ENCODE measurements at regions not wholly inside any gene's neighbourhood (a gene's known extent, or its start where the extent isn't known, plus 50 kb on each side); places are given as distances from the start of the nearest gene placed in this dataset.

GRCh38 chr4:141416219-141416618, 195.5 kb downstream of the ZNF330 start:
- Histone ChIP-seq H3K36me3 (ENCODE audit: control insufficient read depth in 3 of 3, insufficient read depth in 3 of 3, low read length in 3 of 3) (no peaks in the 10 kb centered on the region), H3K4me3 (ENCODE audit: low read length in 3 of 3) (no peak overlapping the region), H3K27ac (ENCODE audit: low read depth, low read length) (no peak overlapping the region), H3K9me3 (ENCODE audit: control insufficient read depth in 3 of 3, low read length in 3 of 3) (no peaks in the 10 kb centered on the region), H3K27me3 (ENCODE audit: control insufficient read depth in 3 of 3, insufficient read depth in 3 of 3, low read length in 3 of 3) (no peaks in the 10 kb centered on the region), H3K4me1 (ENCODE audit: control insufficient read depth in 3 of 3, insufficient read depth in 3 of 3, low read length in 3 of 3) (peaks cover 0 to 3% (median 0%) of the 10 kb centered on the region in 3 donors), H3K9ac (ENCODE audit: low read depth in 1 of 3, low read length in 3 of 3) (no peak overlapping the region)

DNA sequence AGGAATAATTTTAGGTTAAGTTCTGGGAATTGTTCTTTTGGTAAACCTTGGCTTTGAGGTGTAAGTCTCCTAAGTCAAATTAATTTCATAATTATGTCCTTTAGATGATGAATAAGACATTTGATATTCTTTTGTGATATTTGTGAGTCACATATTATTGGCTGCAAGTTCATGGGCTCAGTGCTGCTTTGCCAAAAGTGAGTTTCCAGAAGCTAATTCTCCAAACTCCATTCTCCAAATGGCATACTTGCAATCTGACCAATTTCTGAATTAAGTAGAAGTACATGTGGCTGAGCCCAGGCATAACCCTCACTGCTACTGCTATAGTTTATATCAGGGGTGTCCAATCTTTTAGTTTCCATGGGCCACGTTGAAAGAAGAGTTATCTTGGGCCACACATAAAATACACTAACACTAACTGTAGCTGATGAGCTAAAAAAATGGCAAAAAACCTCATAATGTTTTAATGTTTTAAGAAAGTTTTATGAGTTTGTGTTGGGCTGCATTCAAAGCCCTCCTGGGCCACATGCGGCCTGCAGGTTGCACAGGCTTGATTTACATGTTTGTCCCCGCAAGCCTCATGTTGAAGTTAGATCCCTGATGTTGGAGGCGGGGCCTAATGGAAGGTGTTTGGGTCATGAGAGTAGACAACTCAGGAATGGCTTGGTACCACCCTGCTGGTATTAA, 196.1 kb downstream of the ZNF330 start:
- H3K27me3 ChIP-seq (ENCODE audit: control insufficient read depth in 3 of 3, insufficient read depth in 3 of 3, low read length in 3 of 3) = no peaks in the 10 kb centered on the region
- no peak overlapping the region for H3K4me3 ChIP-seq (ENCODE audit: low read length in 3 of 3)
- H3K9me3 ChIP-seq (ENCODE audit: control insufficient read depth in 3 of 3, low read length in 3 of 3) = no peaks in the 10 kb centered on the region
- H3K9ac ChIP-seq (ENCODE audit: low read depth in 1 of 3, low read length in 3 of 3) = no peak overlapping the region
- peaks cover 0 to 3% (median 0%) of the 10 kb centered on the region in 3 donors for H3K4me1 ChIP-seq (ENCODE audit: control insufficient read depth in 3 of 3, insufficient read depth in 3 of 3, low read length in 3 of 3)
- no peak overlapping the region for H3K27ac ChIP-seq (ENCODE audit: low read depth, low read length)
- no peaks in the 10 kb centered on the region for H3K36me3 ChIP-seq (ENCODE audit: control insufficient read depth in 3 of 3, insufficient read depth in 3 of 3, low read length in 3 of 3)

GRCh38 chr4:141417387-141417786, 196.7 kb downstream of the ZNF330 start:
- peaks cover 0 to 3% (median 0%) of the 10 kb centered on the region in 3 donors for H3K4me1 ChIP-seq (ENCODE audit: control insufficient read depth in 3 of 3, insufficient read depth in 3 of 3, low read length in 3 of 3)
- no peaks in the 10 kb centered on the region for H3K9me3 ChIP-seq (ENCODE audit: control insufficient read depth in 3 of 3, low read length in 3 of 3)
- H3K27me3 ChIP-seq (ENCODE audit: control insufficient read depth in 3 of 3, insufficient read depth in 3 of 3, low read length in 3 of 3) = no peaks in the 10 kb centered on the region
- no peaks in the 10 kb centered on the region for H3K36me3 ChIP-seq (ENCODE audit: control insufficient read depth in 3 of 3, insufficient read depth in 3 of 3, low read length in 3 of 3)
- no peak overlapping the region for H3K9ac ChIP-seq (ENCODE audit: low read depth in 1 of 3, low read length in 3 of 3)
- no peak overlapping the region for H3K27ac ChIP-seq (ENCODE audit: low read depth, low read length)
- no peak overlapping the region for H3K4me3 ChIP-seq (ENCODE audit: low read length in 3 of 3)

DNA sequence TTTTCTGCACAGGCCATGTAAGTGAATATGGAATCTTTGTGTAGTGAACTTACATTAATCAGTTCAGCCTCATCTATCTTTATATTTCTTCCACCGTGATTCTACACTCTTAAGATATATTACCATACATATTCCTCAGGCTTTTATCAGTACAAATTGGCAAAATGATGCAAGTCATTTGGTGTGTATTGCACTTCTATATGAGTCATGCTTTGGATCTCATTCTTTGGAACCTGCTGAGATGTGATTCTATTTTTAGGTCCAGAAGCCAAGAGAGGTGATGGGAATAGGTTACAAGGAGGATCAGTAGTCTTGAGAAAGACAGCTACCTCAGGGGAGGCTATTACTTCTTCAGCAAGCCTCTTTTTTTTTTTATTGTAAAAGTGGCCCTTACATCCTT, 204.4 kb downstream of the ZNF330 start:
- no peaks in the 10 kb centered on the region for H3K27me3 ChIP-seq (ENCODE audit: control insufficient read depth in 3 of 3, insufficient read depth in 3 of 3, low read length in 3 of 3)
- no peaks in the 10 kb centered on the region for H3K36me3 ChIP-seq (ENCODE audit: control insufficient read depth in 3 of 3, insufficient read depth in 3 of 3, low read length in 3 of 3)
- H3K27ac ChIP-seq (ENCODE audit: low read depth, low read length) = peak overlapping the region; percentile 63
- no peak overlapping the region for H3K4me3 ChIP-seq (ENCODE audit: low read length in 3 of 3)
- H3K9ac ChIP-seq (ENCODE audit: low read depth in 1 of 3, low read length in 3 of 3) = no peak overlapping the region
- H3K4me1 ChIP-seq (ENCODE audit: control insufficient read depth in 3 of 3, insufficient read depth in 3 of 3, low read length in 3 of 3) = peaks cover 0 to 15% (median 5%) of the 10 kb centered on the region in 3 donors
- peaks cover 0 to 3% (median 0%) of the 10 kb centered on the region in 3 donors for H3K9me3 ChIP-seq (ENCODE audit: control insufficient read depth in 3 of 3, low read length in 3 of 3)

DNA sequence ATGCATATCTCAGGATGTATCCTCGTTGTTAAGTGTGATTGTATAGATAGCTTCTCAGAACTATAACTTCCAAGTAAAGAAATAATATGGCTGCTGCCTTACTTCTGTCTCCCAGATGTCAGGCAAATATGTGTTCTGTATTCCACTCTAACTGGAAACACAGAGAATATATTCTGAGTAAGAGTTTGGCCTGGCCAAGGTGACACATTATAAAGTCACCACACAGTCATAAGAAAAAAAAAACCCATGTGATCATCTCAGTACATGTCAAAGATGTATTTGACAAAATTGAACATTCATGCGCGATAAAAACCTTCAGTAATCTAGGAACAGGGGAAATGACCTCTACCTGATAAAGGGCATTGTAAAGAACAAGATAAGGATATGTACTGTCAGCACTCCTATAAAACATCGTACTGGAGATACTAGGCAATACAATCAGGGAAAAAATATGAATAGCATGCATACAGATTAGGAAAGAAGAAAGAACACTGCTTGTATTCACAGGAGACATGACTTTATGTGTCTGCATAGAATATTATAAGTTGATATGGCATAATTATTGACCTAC, 207.1 kb downstream of the ZNF330 start:
- Histone ChIP-seq H3K4me3 (ENCODE audit: low read length in 3 of 3) (no peak overlapping the region), H3K9me3 (ENCODE audit: control insufficient read depth in 3 of 3, low read length in 3 of 3) (peaks cover 0 to 2% (median 0%) of the 10 kb centered on the region in 3 donors), H3K27ac (ENCODE audit: low read depth, low read length) (no peak overlapping the region), H3K9ac (ENCODE audit: low read depth in 1 of 3, low read length in 3 of 3) (no peak overlapping the region), H3K27me3 (ENCODE audit: control insufficient read depth in 3 of 3, insufficient read depth in 3 of 3, low read length in 3 of 3) (no peaks in the 10 kb centered on the region), H3K36me3 (ENCODE audit: control insufficient read depth in 3 of 3, insufficient read depth in 3 of 3, low read length in 3 of 3) (no peaks in the 10 kb centered on the region), H3K4me1 (ENCODE audit: control insufficient read depth in 3 of 3, insufficient read depth in 3 of 3, low read length in 3 of 3) (peaks cover 0 to 15% (median 5%) of the 10 kb centered on the region in 3 donors)

- Histone ChIP-seq H3K9me3 (ENCODE audit: control insufficient read depth in 3 of 3, low read length in 3 of 3) (no peaks in the 10 kb centered on the region), H3K27ac (ENCODE audit: low read depth, low read length) (no peak overlapping the region), H3K4me3 (ENCODE audit: low read length in 3 of 3) (no peak overlapping the region), H3K4me1 (ENCODE audit: control insufficient read depth in 3 of 3, insufficient read depth in 3 of 3, low read length in 3 of 3) (peaks cover 0 to 9% (median 2%) of the 10 kb centered on the region in 3 donors), H3K27me3 (ENCODE audit: control insufficient read depth in 3 of 3, insufficient read depth in 3 of 3, low read length in 3 of 3) (no peaks in the 10 kb centered on the region), H3K9ac (ENCODE audit: low read depth in 1 of 3, low read length in 3 of 3) (no peak overlapping the region), H3K36me3 (ENCODE audit: control insufficient read depth in 3 of 3, insufficient read depth in 3 of 3, low read length in 3 of 3) (no peaks in the 10 kb centered on the region)
Measured at GRCh38 chr4:141429933-141430332, 206.4 kb upstream of the IL15 start.

GRCh38 chr4:141430686-141431085, 205.7 kb upstream of the IL15 start:
- no peak overlapping the region for H3K4me3 ChIP-seq (ENCODE audit: low read length in 3 of 3)
- H3K27ac ChIP-seq (ENCODE audit: low read depth, low read length) = no peak overlapping the region
- H3K9ac ChIP-seq (ENCODE audit: low read depth in 1 of 3, low read length in 3 of 3) = no peak overlapping the region
- H3K27me3 ChIP-seq (ENCODE audit: control insufficient read depth in 3 of 3, insufficient read depth in 3 of 3, low read length in 3 of 3) = no peaks in the 10 kb centered on the region
- peaks cover 0 to 4% (median 0%) of the 10 kb centered on the region in 3 donors for H3K4me1 ChIP-seq (ENCODE audit: control insufficient read depth in 3 of 3, insufficient read depth in 3 of 3, low read length in 3 of 3)
- H3K9me3 ChIP-seq (ENCODE audit: control insufficient read depth in 3 of 3, low read length in 3 of 3) = no peaks in the 10 kb centered on the region
- no peaks in the 10 kb centered on the region for H3K36me3 ChIP-seq (ENCODE audit: control insufficient read depth in 3 of 3, insufficient read depth in 3 of 3, low read length in 3 of 3)

DNA sequence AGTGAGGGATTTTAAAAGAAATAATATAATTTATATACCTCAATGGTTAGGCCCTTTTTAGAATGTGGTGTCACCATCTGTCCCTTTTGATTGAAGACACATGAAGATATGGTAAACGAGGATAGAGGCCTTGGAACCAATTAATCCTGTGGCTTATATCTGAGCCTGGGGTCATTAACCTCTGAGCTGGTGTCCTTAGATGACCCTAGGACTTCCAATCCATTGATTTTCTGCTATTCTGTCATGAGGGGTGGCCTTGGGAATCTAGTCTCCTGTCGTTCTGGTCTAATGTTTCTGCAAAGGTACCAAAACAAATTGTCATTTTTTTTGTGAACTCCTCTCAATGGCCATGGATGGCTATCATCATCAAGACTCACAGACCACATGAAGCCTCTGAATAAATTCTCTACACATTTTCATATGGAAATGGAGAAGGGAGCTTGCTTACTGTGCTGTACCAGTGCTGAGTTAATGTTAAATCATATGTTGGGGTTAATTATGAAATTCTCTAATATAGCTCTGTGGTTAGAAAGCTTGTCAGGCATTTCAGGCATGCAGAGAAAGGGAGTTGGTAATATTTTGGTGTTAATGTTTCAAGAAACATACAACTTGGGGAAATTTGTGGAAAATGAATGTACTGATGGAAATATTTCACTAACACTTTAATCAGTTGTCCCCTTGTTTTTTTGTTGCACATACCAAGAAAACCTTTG, 204.2 kb upstream of the IL15 start:
- Histone ChIP-seq H3K9me3 (ENCODE audit: control insufficient read depth in 3 of 3, low read length in 3 of 3) (no peaks in the 10 kb centered on the region), H3K36me3 (ENCODE audit: control insufficient read depth in 3 of 3, insufficient read depth in 3 of 3, low read length in 3 of 3) (no peaks in the 10 kb centered on the region), H3K4me1 (ENCODE audit: control insufficient read depth in 3 of 3, insufficient read depth in 3 of 3, low read length in 3 of 3) (no peaks in the 10 kb centered on the region), H3K27me3 (ENCODE audit: control insufficient read depth in 3 of 3, insufficient read depth in 3 of 3, low read length in 3 of 3) (no peaks in the 10 kb centered on the region), H3K9ac (ENCODE audit: low read depth in 1 of 3, low read length in 3 of 3) (no peak overlapping the region), H3K27ac (ENCODE audit: low read depth, low read length) (no peak overlapping the region), H3K4me3 (ENCODE audit: low read length in 3 of 3) (no peak overlapping the region)

DNA sequence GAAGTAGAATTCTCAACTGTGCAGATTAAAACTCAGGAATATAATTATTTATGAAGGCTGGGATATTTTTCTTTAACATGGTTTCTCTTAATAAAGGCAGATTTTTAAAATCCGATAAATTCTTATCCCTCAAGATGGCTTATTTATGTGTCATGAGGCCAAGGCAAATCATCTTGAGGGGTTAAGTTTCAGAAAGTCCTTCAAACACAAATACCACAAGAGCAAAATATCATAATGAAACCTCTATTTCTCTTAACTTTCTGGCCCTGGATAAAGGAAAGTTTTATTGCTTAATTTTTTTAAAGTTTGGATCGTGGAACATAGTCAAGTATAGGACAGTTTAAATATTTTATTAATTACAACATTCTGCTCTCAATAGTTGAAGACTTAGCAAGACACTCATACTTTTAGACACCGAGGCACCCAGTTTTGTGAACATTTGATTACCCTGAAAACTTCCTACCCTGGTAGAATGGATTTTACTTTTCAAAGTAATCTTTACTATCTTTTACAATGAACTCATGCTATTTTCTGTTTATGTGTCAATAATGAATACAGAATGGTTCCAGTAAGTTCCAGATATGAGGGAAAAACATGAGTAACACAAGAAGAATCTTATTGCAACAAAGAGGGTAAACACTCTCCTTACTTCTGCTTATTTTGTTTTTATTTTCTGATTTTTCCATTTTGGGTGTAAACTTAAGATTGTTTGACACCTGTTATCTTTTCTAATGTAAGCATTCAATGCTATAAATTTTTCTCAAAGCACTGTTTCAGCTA, 200.7 kb upstream of the IL15 start:
- Histone ChIP-seq H3K9ac (ENCODE audit: low read depth in 1 of 3, low read length in 3 of 3) (no peak overlapping the region), H3K9me3 (ENCODE audit: control insufficient read depth in 3 of 3, low read length in 3 of 3) (no peaks in the 10 kb centered on the region), H3K4me1 (ENCODE audit: control insufficient read depth in 3 of 3, insufficient read depth in 3 of 3, low read length in 3 of 3) (no peaks in the 10 kb centered on the region), H3K27ac (ENCODE audit: low read depth, low read length) (no peak overlapping the region), H3K36me3 (ENCODE audit: control insufficient read depth in 3 of 3, insufficient read depth in 3 of 3, low read length in 3 of 3) (no peaks in the 10 kb centered on the region), H3K4me3 (ENCODE audit: low read length in 3 of 3) (no peak overlapping the region), H3K27me3 (ENCODE audit: control insufficient read depth in 3 of 3, insufficient read depth in 3 of 3, low read length in 3 of 3) (no peaks in the 10 kb centered on the region)

Data from skeletal muscle tissue (tissue), 3 donors.